ENCODE measurements at regions not wholly inside any gene's neighbourhood (a gene's known extent, or its start where the extent isn't known, plus 50 kb on each side); places are given as distances from the start of the nearest gene placed in this dataset.

GRCh38 chr21:28455253-28455600 is 537.5 kb downstream of the LTN1 start:
- TF ChIP-seq CTCF (IDR thresholded peaks at IDR 0.05), result no peak
- DNase-seq (ENCODE audit: low spot score), result no peak
- Histone ChIP-seq H3K4me3 (no peak overlapping the region), H3K27ac (no peak overlapping the region)

- no peak for TF ChIP-seq CTCF (IDR thresholded peaks at IDR 0.05)
- no peak for DNase-seq (ENCODE audit: low spot score)
- no peak overlapping the region for H3K4me3 ChIP-seq
- no peak overlapping the region for H3K27ac ChIP-seq
Measured at GRCh38 chr21:28454564-28455252, 538.0 kb downstream of the LTN1 start.

GRCh38 chr21:28447462-28447861 is 545.2 kb downstream of the LTN1 start:
- Histone ChIP-seq H3K27ac (no peak overlapping the region), H3K4me3 (no peak overlapping the region)
- no peak for TF ChIP-seq CTCF (IDR thresholded peaks at IDR 0.05)
- DNase-seq (ENCODE audit: low spot score), result no peak

GRCh38 chr21:28445141-28445830 is 547.4 kb downstream of the LTN1 start:
- no peak for DNase-seq (ENCODE audit: low spot score)
- no peak for TF ChIP-seq CTCF (IDR thresholded peaks at IDR 0.05)
- no peak overlapping the region for H3K27ac ChIP-seq
- H3K4me3 ChIP-seq, result no peak overlapping the region

- Histone ChIP-seq H3K4me3 (no peak overlapping the region), H3K27ac (no peak overlapping the region)
- DNase-seq (ENCODE audit: low spot score), result no peak
- no peak for TF ChIP-seq CTCF (IDR thresholded peaks at IDR 0.05)
Measured at GRCh38 chr21:28444557-28444956, 548.1 kb downstream of the LTN1 start.

- no peak for TF ChIP-seq CTCF (IDR thresholded peaks at IDR 0.05)
- H3K4me3 ChIP-seq, result no peak overlapping the region
- no peak overlapping the region for H3K27ac ChIP-seq
- no peak for DNase-seq (ENCODE audit: low spot score)
Measured at GRCh38 chr21:28444111-28444510, 548.6 kb downstream of the LTN1 start.

- TF ChIP-seq CTCF (IDR thresholded peaks at IDR 0.05), result no peak
- DNase-seq (ENCODE audit: low spot score), result no peak
- H3K27ac ChIP-seq, result no peak overlapping the region
- no peak overlapping the region for H3K4me3 ChIP-seq
Measured at GRCh38 chr21:28442624-28443023, 550.1 kb downstream of the LTN1 start.

Measured in coronary artery (tissue), 2 donors.